K562 (cell line): ENCODE measurements at regions not wholly inside any gene's neighbourhood (a gene's known extent, or its start where the extent isn't known, plus 50 kb on each side); places are given as distances from the start of the nearest gene placed in this dataset.

ENCODE experiments used
- ATAC-seq: fragments of 200-7000 bp; cut with Tn5 transposase; 3 replicates; pipeline ENCODE4 v1.9.1; 2020; ENCODE audit warnings: moderate library complexity
- BruUV-seq: library from RNA; stranded (reverse); fragments of 400-500 nt; replicated peaks from 2 replicates; lab custom pipeline; 2021; lab: Mats Ljungman, UMichigan
- CTCF ChIA-PET: fragments of 300-600 bp; formaldehyde crosslinking; extraction: SDS; loops from one replicate; lab custom pipeline; 2021; ENCODE audit warnings: low intra/inter-chr PET ratio; lab: Yijun Ruan, JAX
- POLR2A ChIA-PET: fragments of 300-600, 350-650 bp; sonication (Branson Sonifier 250); formaldehyde crosslinking; extraction: SDS; loops from one replicate; lab custom pipeline; 2021; ENCODE audit warnings: antibody characterized with exemption, inconsistent platforms; lab: Yijun Ruan, JAX
- DNase-seq, 4 experiments: peaks; one replicate each; pipeline versions ENCODE4 v3.0.0 to v3.0.0-alpha.2; 2011 to 2018; ENCODE audit warnings: low spot score in 3 of 4, mixed read lengths in 3 of 4; ENCODE audit errors: extremely low read depth in 1 of 4
- FAIRE-seq: peaks from 2 replicates; lab custom pipeline; 2011; peaks lifted over from hg19 to GRCh38; lab: Jason Lieb, UNC
- H2AFZ ChIP-seq: 2 replicates; pipeline ENCODE4 v1.6.0; 2011; ENCODE audit warnings: low read depth, low read length, control low read depth, inconsistent platforms
- H3K27ac ChIP-seq: fragments of 200-600 bp; 3 replicates; pipeline ENCODE4 v1.8.0; 2011; ENCODE audit warnings: low read depth, mild to moderate bottlenecking, control low read depth, inconsistent platforms, low read length, moderate library complexity, mixed read lengths; ENCODE audit errors: extremely low read depth
- H3K27me3 ChIP-seq, 2 experiments: fragments of 300-600 bp in 1 of 2; 2 replicates in 1 of 2; 3 replicates in 1 of 2; pipeline versions ENCODE4 v1.6.0 to v1.8.0; 2011; ENCODE audit warnings: inconsistent platforms in 2 of 2, low read length in 2 of 2, mild to moderate bottlenecking in 1 of 2, mixed read lengths in 1 of 2, moderate library complexity in 1 of 2; ENCODE audit not compliant: control insufficient read depth in 2 of 2, insufficient read depth in 2 of 2
- H3K36me3 ChIP-seq: fragments of 300-600 bp; 3 replicates; pipeline ENCODE4 v1.8.0; 2011; ENCODE audit warnings: mild to moderate bottlenecking, low read length, inconsistent platforms; ENCODE audit not compliant: control insufficient read depth, insufficient read depth
- H3K4me1 ChIP-seq, 2 experiments: fragments of 200-600 bp in 1 of 2; replicated peaks in 1 of 2; 2 replicates in 1 of 2; 3 replicates in 1 of 2; pipeline versions ENCODE4 v1.5.1 to v1.8.0; 2011; ENCODE audit warnings: inconsistent platforms in 2 of 2, low read length in 2 of 2, mild to moderate bottlenecking in 1 of 2, mixed read lengths in 1 of 2, moderate library complexity in 1 of 2; ENCODE audit not compliant: control insufficient read depth in 2 of 2, insufficient read depth in 2 of 2
- H3K4me2 ChIP-seq: 2 replicates; pipeline ENCODE4 v1.6.1; 2011; ENCODE audit warnings: low read length, control low read depth, inconsistent platforms, mixed read lengths; ENCODE audit not compliant: insufficient read depth
- H3K4me3 ChIP-seq: fragments of 200-600 bp; sonication (generic), shearing (Covaris generic); 2 replicates; pipeline ENCODE4 v1.5.1; 2016; ENCODE audit warnings: control low read depth, inconsistent platforms
- H3K79me2 ChIP-seq: fragments of 200-600 bp; 3 replicates; pipeline ENCODE4 v1.8.0; 2011; ENCODE audit warnings: low read length, inconsistent platforms; ENCODE audit not compliant: control insufficient read depth, insufficient read depth
- H3K9ac ChIP-seq, 2 experiments: 2 replicates each; pipeline versions ENCODE4 v1.6.0 to v1.6.1; 2011; ENCODE audit warnings: low read depth in 2 of 2, low read length in 2 of 2, control low read depth in 1 of 2, inconsistent platforms in 1 of 2, mild to moderate bottlenecking in 1 of 2, mixed read lengths in 1 of 2; ENCODE audit not compliant: insufficient read depth in 1 of 2
- H3K9me1 ChIP-seq: one replicate; pipeline ENCODE4 v1.6.0; 2011; ENCODE audit warnings: inconsistent platforms, mild to moderate bottlenecking, low read length, moderate library complexity; ENCODE audit not compliant: control insufficient read depth, insufficient read depth
- H3K9me3 ChIP-seq: replicated peaks from 2 replicates; pipeline ENCODE4 v1.5.1; 2011; ENCODE audit warnings: low read depth, low read length, inconsistent platforms; ENCODE audit not compliant: control insufficient read depth, insufficient read depth
- H4K20me1 ChIP-seq: replicated peaks from 2 replicates; pipeline ENCODE4 v1.6.1; 2011; ENCODE audit warnings: low read length, inconsistent platforms, mixed read lengths; ENCODE audit not compliant: control insufficient read depth, insufficient read depth
- CHD4 ChIP-seq: fragments of 200-600 bp; sonication (generic); IDR thresholded peaks from 3 replicates; pipeline ENCODE4 v1.6.1; 2012; ENCODE audit warnings: low read depth, mild to moderate bottlenecking, mixed read lengths, low read length, inconsistent platforms; ENCODE audit not compliant: insufficient read depth, insufficient replicate concordance, poor library complexity, severe bottlenecking
- CTCF ChIP-seq, 3 experiments: IDR thresholded peaks in 2 of 3; conservative IDR thresholded peaks in 1 of 3; 2 replicates each; pipeline ENCODE4 v1.5.1; 2011 to 2012; ENCODE audit warnings: low read length in 3 of 3, mild to moderate bottlenecking in 3 of 3, control low read depth in 2 of 3, improper control_type of control experiment in 1 of 3, inconsistent platforms in 1 of 3, low read depth in 1 of 3, mixed read lengths in 1 of 3, moderate library complexity in 1 of 3; ENCODE audit not compliant: insufficient read depth in 2 of 3
- DIDO1 ChIP-seq: fragments of 450-650 bp; IDR thresholded peaks from 2 replicates; pipeline ENCODE4 v1.6.1; 2016; ENCODE audit warnings: low read depth, missing biosample characterization, missing genetic modification characterization
- E4F1 ChIP-seq: fragments of 250-450 bp; sonication (Bioruptor Pico); IDR thresholded peaks from 2 replicates; pipeline ENCODE4 v1.5.0; 2021; ENCODE audit warnings: mild to moderate bottlenecking, borderline replicate concordance
- RBM25 ChIP-seq: fragments of 200-400 bp; formaldehyde crosslinking; IDR thresholded peaks from 2 replicates; pipeline ENCODE4 v1.6.1; 2018; ENCODE audit warnings: low read length, low read depth, moderate library complexity; ENCODE audit not compliant: severe bottlenecking
- SOX6 ChIP-seq: fragments of 450-650 bp; IDR thresholded peaks from 2 replicates; pipeline ENCODE4 v1.6.1; 2014; ENCODE audit warnings: mild to moderate bottlenecking
- TFE3 ChIP-seq: fragments of 450-650 bp; formaldehyde crosslinking; IDR thresholded peaks from 2 replicates; pipeline ENCODE4 v1.4.0; 2020; ENCODE audit warnings: mild to moderate bottlenecking, mixed read lengths
- WGBS: fragments of 100-300 bp; shearing (Covaris generic); methylation state at CpG from one replicate; pipeline ENCODE4 v1.1.6; 2016; ENCODE audit warnings: low coverage, mixed read lengths; ENCODE audit not compliant: insufficient coverage; ENCODE audit errors: missing lambda C conversion rate; 5-methylcytosine and 5-hydroxymethylcytosine counted together
- in situ Hi-C: fragments of 300-500 bp; cut with MboI; formaldehyde crosslinking; loops from 4 replicates; pipeline ENCODE4 v1.15.0; 2018; ENCODE audit warnings: inconsistent platforms, mixed read lengths
- intact Hi-C: fragments of 100-400 bp; cut with micrococcal nuclease; formaldehyde crosslinking; loops from 2 replicates; pipeline ENCODE4 v1.14.2; 2022

GRCh38 chr19:31171936-31172335 lies 177.3 kb downstream of the TSHZ3 start:
- no peaks in the 10 kb centered on the region for H4K20me1 ChIP-seq
- FAIRE-seq (no peak), DNase-seq (no peak)
- no peaks in the 10 kb centered on the region for H3K9me1 ChIP-seq
- no peaks in the 10 kb centered on the region for H3K79me2 ChIP-seq
- no peak overlapping the region for H2AFZ ChIP-seq
- 0% methylated on average over 4 of the region's 4 CpGs for WGBS
- in situ Hi-C loops, result no loop called here
- H3K27me3 ChIP-seq, result no peaks in the 10 kb centered on the region
- TF ChIP-seq RBM25 (peak; percentile 21), TFE3 (CRISPR knock-in tag) (no peak)
- TF ChIP-seq, all 486 proteins: peak for 1
- POLR2A ChIA-PET, result no interaction called here
- Histone ChIP-seq H3K4me2 (no peak overlapping the region), H3K9me3 (no peaks in the 10 kb centered on the region), H3K4me3 (no peak overlapping the region), H3K4me1 (no peaks in the 10 kb centered on the region), H3K36me3 (no peaks in the 10 kb centered on the region), H3K27ac (no peak overlapping the region), H3K9ac (no peak overlapping the region)
- CTCF ChIA-PET, result no interaction called here
- ATAC-seq, result no peak
- intact Hi-C loops, result no loop called here
- BruUV-seq, result no TSS peak

GRCh38 chr19:31170046-31170445 lies 179.2 kb downstream of the TSHZ3 start:
- Histone ChIP-seq H3K4me1 (no peaks in the 10 kb centered on the region), H3K9me1 (no peaks in the 10 kb centered on the region), H3K9ac (no peak overlapping the region), H4K20me1 (no peaks in the 10 kb centered on the region), H3K27me3 (no peaks in the 10 kb centered on the region), H3K36me3 (no peaks in the 10 kb centered on the region), H3K79me2 (no peaks in the 10 kb centered on the region), H3K4me3 (no peak overlapping the region), H3K9me3 (no peaks in the 10 kb centered on the region)
- intact Hi-C loops (no loop called here), in situ Hi-C loops (no loop called here)
- FAIRE-seq (no peak), DNase-seq (no peak), ATAC-seq (no peak)
- 0% methylated on average over 2 of the region's 2 CpGs for WGBS
- no peak for TF ChIP-seq CTCF (IDR thresholded peaks at IDR 0.05 in 2 of 3, conservative IDR thresholded peaks at IDR 0.05 in 1 of 3; ENCODE audit: insufficient read depth in 2 of 3, low read depth in 1 of 3, low read length in 3 of 3)
- no peak for TF ChIP-seq SOX6
- no peak for TF ChIP-seq DIDO1 (tag)
- TF ChIP-seq CHD4, result no peak
- no peak for TF ChIP-seq E4F1 (CRISPR knock-in tag)
- TF ChIP-seq, all 486 proteins: peak for 0
- CTCF ChIA-PET, result no interaction called here
- no TSS peak for BruUV-seq
- POLR2A ChIA-PET, result no interaction called here
- Histone ChIP-seq H3K27ac (no peak overlapping the region), H3K4me2 (no peak overlapping the region), H2AFZ (no peak overlapping the region)
